ENCODE measurements at regions not wholly inside any gene's neighbourhood (a gene's known extent, or its start where the extent isn't known, plus 50 kb on each side); places are given as distances from the start of the nearest gene placed in this dataset.

GRCh38 chr4:115292320-115293092 lies 179.1 kb upstream of the NDST4 start:
- TF ChIP-seq SIN3A (IDR thresholded peaks at IDR 0.05; ENCODE audit: borderline replicate concordance, insufficient read depth, low read length): no peak
- TF ChIP-seq TAF1 (IDR thresholded peaks at IDR 0.05; ENCODE audit: borderline replicate concordance, insufficient read depth, low read length): no peak
- no peak for TF ChIP-seq POLR2AphosphoS5 (IDR thresholded peaks at IDR 0.05; ENCODE audit: low read depth, low read length)
- no peak for TF ChIP-seq FOXP2 (optimal IDR thresholded peaks at IDR 0.05; ENCODE audit: borderline replicate concordance, extremely low read depth, extremely low read length, insufficient read depth)

GRCh38 chr4:115287426-115287825 lies 174.0 kb upstream of the NDST4 start:
- no peak for TF ChIP-seq FOXP2 (optimal IDR thresholded peaks at IDR 0.05; ENCODE audit: borderline replicate concordance, extremely low read depth, extremely low read length, insufficient read depth)
- no peak for TF ChIP-seq SIN3A (IDR thresholded peaks at IDR 0.05; ENCODE audit: borderline replicate concordance, insufficient read depth, low read length)
- TF ChIP-seq TAF1 (IDR thresholded peaks at IDR 0.05; ENCODE audit: borderline replicate concordance, insufficient read depth, low read length): no peak
- TF ChIP-seq POLR2AphosphoS5 (IDR thresholded peaks at IDR 0.05; ENCODE audit: low read depth, low read length): no peak
- TF ChIP-seq REST (IDR thresholded peaks at IDR 0.05; ENCODE audit: insufficient read depth in 1 of 2, low read depth in 2 of 2, low read length in 2 of 2): no peak

DNA sequence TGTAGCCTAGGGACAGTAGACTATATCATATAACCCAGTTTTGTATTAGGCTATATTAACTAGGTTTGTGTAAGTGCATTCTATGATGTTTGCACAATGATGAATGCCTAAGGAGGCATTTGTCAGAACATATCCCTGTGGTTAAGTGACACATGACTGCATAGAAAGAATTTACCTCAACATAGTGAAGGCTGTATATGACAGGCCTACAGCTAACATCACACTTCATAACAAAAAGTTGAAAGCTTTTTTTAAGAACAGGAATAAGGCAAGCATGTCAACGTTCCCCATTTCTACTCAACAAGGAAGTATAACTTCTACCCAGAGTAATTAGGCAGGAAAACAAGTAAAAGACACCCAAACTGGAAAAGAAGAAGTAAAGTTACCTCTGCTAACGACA lies 165.9 kb upstream of the NDST4 start:
- no peak for TF ChIP-seq SIN3A (IDR thresholded peaks at IDR 0.05; ENCODE audit: borderline replicate concordance, insufficient read depth, low read length)
- no peak for TF ChIP-seq FOXP2 (optimal IDR thresholded peaks at IDR 0.05; ENCODE audit: borderline replicate concordance, extremely low read depth, extremely low read length, insufficient read depth)
- no peak for TF ChIP-seq POLR2AphosphoS5 (IDR thresholded peaks at IDR 0.05; ENCODE audit: low read depth, low read length)
- no peak for TF ChIP-seq TAF1 (IDR thresholded peaks at IDR 0.05; ENCODE audit: borderline replicate concordance, insufficient read depth, low read length)
- TF ChIP-seq REST (IDR thresholded peaks at IDR 0.05; ENCODE audit: insufficient read depth in 1 of 2, low read depth in 2 of 2, low read length in 2 of 2): no peak

GRCh38 chr4:115278830-115279229 lies 165.4 kb upstream of the NDST4 start:
- TF ChIP-seq TAF1 (IDR thresholded peaks at IDR 0.05; ENCODE audit: borderline replicate concordance, insufficient read depth, low read length) (no peak), POLR2AphosphoS5 (IDR thresholded peaks at IDR 0.05; ENCODE audit: low read depth, low read length) (no peak), SIN3A (IDR thresholded peaks at IDR 0.05; ENCODE audit: borderline replicate concordance, insufficient read depth, low read length) (no peak), FOXP2 (optimal IDR thresholded peaks at IDR 0.05; ENCODE audit: borderline replicate concordance, extremely low read depth, extremely low read length, insufficient read depth) (no peak), REST (IDR thresholded peaks at IDR 0.05; ENCODE audit: insufficient read depth in 1 of 2, low read depth in 2 of 2, low read length in 2 of 2) (no peak)

- TF ChIP-seq REST (IDR thresholded peaks at IDR 0.05; ENCODE audit: insufficient read depth in 1 of 2, low read depth in 2 of 2, low read length in 2 of 2) (no peak), SIN3A (IDR thresholded peaks at IDR 0.05; ENCODE audit: borderline replicate concordance, insufficient read depth, low read length) (no peak), FOXP2 (optimal IDR thresholded peaks at IDR 0.05; ENCODE audit: borderline replicate concordance, extremely low read depth, extremely low read length, insufficient read depth) (no peak), TAF1 (IDR thresholded peaks at IDR 0.05; ENCODE audit: borderline replicate concordance, insufficient read depth, low read length) (no peak), POLR2AphosphoS5 (IDR thresholded peaks at IDR 0.05; ENCODE audit: low read depth, low read length) (no peak)
These were observed 162.2 kb upstream of the NDST4 start for GRCh38 chr4:115275615-115276014.

Data from PFSK-1 (cell line).